Osteocyte (in vitro differentiated cells): ENCODE measurements at regions not wholly inside any gene's neighbourhood (a gene's known extent, or its start where the extent isn't known, plus 50 kb on each side); places are given as distances from the start of the nearest gene placed in this dataset.
A peak's percentile ranks its signal among the peaks of the same experiment; 100 is the strongest.

ENCODE experiments used
- DNase-seq: peaks from one replicate; pipeline ENCODE4 v3.0.0; 2021; ENCODE audit warnings: mixed read lengths; ENCODE audit not compliant: unreplicated experiment; ENCODE audit errors: extremely low spot score
- H3K27ac Mint-ChIP-seq: one replicate; pipeline ENCODE4 v1.8.0; 2021; ENCODE audit warnings: mild to moderate bottlenecking, mixed read lengths; ENCODE audit not compliant: unreplicated experiment
- H3K27me3 Mint-ChIP-seq: one replicate; pipeline ENCODE4 v1.8.0; 2021; ENCODE audit warnings: mixed read lengths; ENCODE audit not compliant: unreplicated experiment
- H3K36me3 Mint-ChIP-seq: one replicate; pipeline ENCODE4 v1.8.0; 2021; ENCODE audit warnings: mixed read lengths; ENCODE audit not compliant: unreplicated experiment
- H3K4me1 Mint-ChIP-seq: one replicate; pipeline ENCODE4 v1.8.0; 2021; ENCODE audit warnings: mixed read lengths; ENCODE audit not compliant: unreplicated experiment
- H3K4me3 Mint-ChIP-seq: one replicate; pipeline ENCODE4 v1.8.0; 2021; ENCODE audit warnings: mild to moderate bottlenecking, moderate library complexity, mixed read lengths; ENCODE audit not compliant: unreplicated experiment
- H3K9me3 Mint-ChIP-seq: one replicate; pipeline ENCODE4 v1.8.0; 2021; ENCODE audit warnings: mixed read lengths; ENCODE audit not compliant: unreplicated experiment
- TF ChIP-seq, protein P1 (sequence below): fragments of 200-600 bp; sonication (generic); IDR thresholded peaks from 2 replicates; pipeline ENCODE4 v1.5.0; 2021; ENCODE audit warnings: antibody characterized with exemption, mild to moderate bottlenecking, moderate library complexity

DNA sequence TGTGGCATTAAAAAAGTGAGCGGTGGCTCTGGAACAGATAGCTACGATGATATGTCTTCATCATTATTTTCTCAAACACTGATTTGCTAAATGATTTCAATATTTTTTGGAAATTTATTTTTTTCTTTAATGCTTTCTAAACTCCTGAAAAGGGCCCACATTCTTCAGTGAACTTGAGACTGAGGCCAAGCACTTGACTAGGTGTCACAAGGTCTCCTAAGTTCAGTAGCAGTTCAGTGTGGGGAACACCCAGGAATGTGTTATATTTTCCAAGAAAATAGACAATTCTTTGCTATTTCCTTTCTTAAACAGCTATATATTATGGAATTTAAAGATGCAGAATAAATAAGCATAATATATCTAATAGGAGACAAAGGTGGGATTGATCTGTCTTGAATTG lies 850.9 kb downstream of the USP25 start:
- H3K4me1 Mint-ChIP-seq = peaks cover 45% of the 10 kb centered on the region
- no peak for DNase-seq
- no peaks in the 10 kb centered on the region for H3K9me3 Mint-ChIP-seq
- H3K4me3 Mint-ChIP-seq = no peak overlapping the region
- H3K27ac Mint-ChIP-seq = peak overlapping the region; percentile 84
- H3K27me3 Mint-ChIP-seq = no peaks in the 10 kb centered on the region
- TF ChIP-seq, protein P1, sequence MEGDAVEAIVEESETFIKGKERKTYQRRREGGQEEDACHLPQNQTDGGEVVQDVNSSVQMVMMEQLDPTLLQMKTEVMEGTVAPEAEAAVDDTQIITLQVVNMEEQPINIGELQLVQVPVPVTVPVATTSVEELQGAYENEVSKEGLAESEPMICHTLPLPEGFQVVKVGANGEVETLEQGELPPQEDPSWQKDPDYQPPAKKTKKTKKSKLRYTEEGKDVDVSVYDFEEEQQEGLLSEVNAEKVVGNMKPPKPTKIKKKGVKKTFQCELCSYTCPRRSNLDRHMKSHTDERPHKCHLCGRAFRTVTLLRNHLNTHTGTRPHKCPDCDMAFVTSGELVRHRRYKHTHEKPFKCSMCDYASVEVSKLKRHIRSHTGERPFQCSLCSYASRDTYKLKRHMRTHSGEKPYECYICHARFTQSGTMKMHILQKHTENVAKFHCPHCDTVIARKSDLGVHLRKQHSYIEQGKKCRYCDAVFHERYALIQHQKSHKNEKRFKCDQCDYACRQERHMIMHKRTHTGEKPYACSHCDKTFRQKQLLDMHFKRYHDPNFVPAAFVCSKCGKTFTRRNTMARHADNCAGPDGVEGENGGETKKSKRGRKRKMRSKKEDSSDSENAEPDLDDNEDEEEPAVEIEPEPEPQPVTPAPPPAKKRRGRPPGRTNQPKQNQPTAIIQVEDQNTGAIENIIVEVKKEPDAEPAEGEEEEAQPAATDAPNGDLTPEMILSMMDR = no peak
- peaks cover 9% of the 10 kb centered on the region for H3K36me3 Mint-ChIP-seq

GRCh38 chr21:16583556-16583955 lies 853.8 kb downstream of the USP25 start:
- H3K4me3 Mint-ChIP-seq = no peak overlapping the region
- no peaks in the 10 kb centered on the region for H3K9me3 Mint-ChIP-seq
- H3K27ac Mint-ChIP-seq = peak overlapping the region; percentile 13

GRCh38 chr21:16584756-16585155 lies 855.0 kb downstream of the USP25 start:
- no peak overlapping the region for H3K27ac Mint-ChIP-seq
- H3K4me1 Mint-ChIP-seq = peaks cover 25% of the 10 kb centered on the region
- H3K27me3 Mint-ChIP-seq = no peaks in the 10 kb centered on the region
- TF ChIP-seq, protein P1 = no peak
- no peak for DNase-seq
- no peak overlapping the region for H3K4me3 Mint-ChIP-seq
- H3K36me3 Mint-ChIP-seq = peaks cover 5% of the 10 kb centered on the region
- no peaks in the 10 kb centered on the region for H3K9me3 Mint-ChIP-seq

More at GRCh38 chr21:16583556-16583955, 853.8 kb downstream of the USP25 start:
- peaks cover 5% of the 10 kb centered on the region for H3K36me3 Mint-ChIP-seq
- no peak for DNase-seq
- H3K4me1 Mint-ChIP-seq = peaks cover 36% of the 10 kb centered on the region
- TF ChIP-seq, protein P1 = no peak
- no peaks in the 10 kb centered on the region for H3K27me3 Mint-ChIP-seq

GRCh38 chr21:16585896-16586295 lies 856.1 kb downstream of the USP25 start:
- Mint-ChIP-seq H3K36me3 (peaks cover 5% of the 10 kb centered on the region), H3K4me1 (peaks cover 14% of the 10 kb centered on the region), H3K27me3 (no peaks in the 10 kb centered on the region), H3K4me3 (no peak overlapping the region), H3K9me3 (no peaks in the 10 kb centered on the region), H3K27ac (no peak overlapping the region)
- TF ChIP-seq, protein P1 = no peak
- no peak for DNase-seq

DNA sequence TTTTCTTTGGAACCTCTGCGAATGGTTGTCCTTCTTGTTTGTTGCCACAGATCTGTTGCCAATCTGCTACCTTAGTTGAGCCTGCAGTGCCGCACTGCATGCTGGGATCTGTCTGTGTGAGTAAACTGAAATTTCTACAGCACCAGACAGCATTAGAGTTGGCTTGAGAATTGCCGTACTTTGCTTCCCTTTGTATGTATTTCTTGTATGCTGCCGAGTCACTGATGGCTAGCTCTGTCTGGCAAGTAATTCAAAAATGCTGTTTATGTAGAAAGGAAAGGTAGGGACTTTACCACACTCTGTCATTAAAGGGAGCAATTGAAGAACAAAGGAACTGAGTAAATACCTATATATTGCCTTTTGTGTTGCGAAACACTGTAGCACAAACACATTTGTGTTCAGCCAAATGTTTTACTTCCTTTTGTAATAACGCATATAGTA lies 857.4 kb downstream of the USP25 start:
- Mint-ChIP-seq H3K4me1 (peaks cover 11% of the 10 kb centered on the region), H3K27ac (no peak overlapping the region), H3K9me3 (no peaks in the 10 kb centered on the region), H3K27me3 (no peaks in the 10 kb centered on the region), H3K4me3 (no peak overlapping the region), H3K36me3 (peaks cover 6% of the 10 kb centered on the region)
- no peak for DNase-seq
- TF ChIP-seq, protein P1 = no peak
